NCI-H526 (cell line): ENCODE measurements at regions not wholly inside any gene's neighbourhood (a gene's known extent, or its start where the extent isn't known, plus 50 kb on each side); places are given as distances from the start of the nearest gene placed in this dataset.

ENCODE experiments used
- DNase-seq, 2 experiments: peaks; one replicate each; lab custom pipeline; 2025; lab: John Stamatoyannopoulos, UW

DNA sequence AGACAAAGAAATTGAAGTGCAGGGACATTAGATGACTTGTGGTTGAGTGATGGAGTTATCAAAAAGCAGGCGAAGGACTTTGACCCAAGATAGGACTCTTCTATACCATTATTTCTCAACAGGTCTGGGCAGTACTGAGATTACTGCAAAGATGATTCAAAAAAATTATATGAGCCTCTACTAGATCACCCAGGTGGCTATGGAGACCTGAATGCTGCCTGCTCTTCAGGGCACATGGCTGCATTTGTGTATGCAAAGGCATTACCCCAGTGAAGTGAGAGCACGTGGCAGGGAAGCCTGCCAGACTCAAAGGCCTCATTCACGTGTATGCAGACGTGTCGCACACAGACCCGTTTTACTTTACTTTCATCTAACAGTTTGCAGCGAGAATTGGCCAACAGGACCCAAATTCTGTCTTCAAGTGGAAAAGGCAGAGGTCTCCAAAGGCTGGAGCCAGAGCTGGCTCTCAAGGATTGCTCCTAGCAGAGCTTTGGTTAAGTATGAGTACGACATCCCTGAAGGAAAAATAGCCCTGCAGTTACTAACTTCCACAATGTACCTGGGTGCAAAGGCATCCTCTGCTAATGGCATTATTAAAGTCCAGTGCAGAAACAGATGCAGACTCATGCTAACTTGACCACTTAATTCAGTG lies 113.8 kb upstream of the ARMC2 start:
- peak; percentile 41 to 72 for DNase-seq

DNA sequence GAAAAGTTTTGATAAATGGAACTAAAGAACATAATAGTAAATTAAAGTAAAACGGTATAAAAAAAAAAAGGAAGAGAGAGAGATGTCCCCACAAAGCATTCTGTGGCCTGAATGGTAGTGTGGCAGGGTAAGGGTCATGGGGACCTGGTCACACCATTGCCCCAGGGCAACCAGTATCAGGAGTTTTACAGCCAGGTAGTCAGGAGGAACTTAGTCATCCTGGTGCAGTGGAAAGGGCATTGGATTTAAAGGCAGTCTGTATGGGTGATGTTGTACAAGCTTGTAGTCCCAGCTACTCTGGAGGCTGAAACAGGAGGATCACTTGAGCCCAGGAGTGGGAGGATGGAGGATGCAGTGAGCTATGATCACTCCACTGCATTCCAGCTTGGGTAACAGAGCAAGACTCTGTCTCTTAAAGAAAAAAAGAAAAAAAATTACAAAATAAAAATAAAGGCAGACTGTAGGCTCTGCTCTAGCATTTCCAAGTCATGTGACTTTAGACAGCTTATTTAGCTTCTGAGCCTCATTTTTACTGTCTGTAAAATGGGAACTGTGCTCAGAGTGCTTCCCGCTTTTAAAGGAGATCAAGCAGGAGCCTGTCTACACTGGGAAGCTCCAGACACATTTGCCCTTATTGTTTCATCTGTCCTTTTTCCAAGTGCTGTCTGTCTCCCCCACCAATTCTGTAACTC lies 112.8 kb upstream of the ARMC2 start:
- no peak for DNase-seq

DNA sequence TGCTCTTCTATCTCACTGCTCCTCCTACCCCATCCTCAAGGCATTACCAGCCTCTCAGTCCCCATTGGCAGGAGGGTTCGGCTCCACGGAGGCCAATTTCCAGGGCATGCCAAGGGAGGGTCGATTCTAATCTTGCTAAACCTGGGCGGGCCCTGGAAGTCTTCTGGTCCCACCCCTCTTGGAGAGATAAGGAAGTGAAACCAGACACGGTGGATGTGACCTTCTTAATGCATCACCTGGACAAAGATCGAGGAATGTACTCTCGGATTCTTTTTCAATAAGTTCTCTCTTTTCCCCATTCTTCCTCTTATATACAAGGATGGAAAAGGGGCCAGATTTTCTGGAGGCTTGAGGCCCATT lies 112.2 kb upstream of the ARMC2 start:
- no peak for DNase-seq

DNA sequence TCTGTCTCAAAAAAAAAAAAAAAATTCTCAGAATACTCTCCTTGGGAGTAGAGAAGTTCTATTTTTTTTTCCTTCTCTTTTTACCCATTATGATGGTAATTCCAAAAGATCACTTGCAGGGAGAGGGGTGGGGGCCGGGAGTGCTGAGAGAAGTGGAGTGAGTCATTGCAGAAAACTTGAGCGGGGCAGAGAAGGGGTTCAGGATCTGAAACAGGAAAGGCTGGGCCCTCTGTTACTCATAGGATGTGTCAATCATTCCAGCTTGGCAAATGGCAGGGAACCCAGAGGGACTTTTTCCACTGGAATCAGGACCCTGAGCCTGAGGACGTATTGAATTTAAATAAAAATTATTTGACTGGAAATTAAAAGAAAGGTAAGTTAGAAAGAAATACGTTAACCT lies 111.4 kb upstream of the ARMC2 start:
- DNase-seq: no peak

- DNase-seq: no peak
These were observed 110.4 kb upstream of the ARMC2 start for GRCh38 chr6:108737594-108738546.

DNA sequence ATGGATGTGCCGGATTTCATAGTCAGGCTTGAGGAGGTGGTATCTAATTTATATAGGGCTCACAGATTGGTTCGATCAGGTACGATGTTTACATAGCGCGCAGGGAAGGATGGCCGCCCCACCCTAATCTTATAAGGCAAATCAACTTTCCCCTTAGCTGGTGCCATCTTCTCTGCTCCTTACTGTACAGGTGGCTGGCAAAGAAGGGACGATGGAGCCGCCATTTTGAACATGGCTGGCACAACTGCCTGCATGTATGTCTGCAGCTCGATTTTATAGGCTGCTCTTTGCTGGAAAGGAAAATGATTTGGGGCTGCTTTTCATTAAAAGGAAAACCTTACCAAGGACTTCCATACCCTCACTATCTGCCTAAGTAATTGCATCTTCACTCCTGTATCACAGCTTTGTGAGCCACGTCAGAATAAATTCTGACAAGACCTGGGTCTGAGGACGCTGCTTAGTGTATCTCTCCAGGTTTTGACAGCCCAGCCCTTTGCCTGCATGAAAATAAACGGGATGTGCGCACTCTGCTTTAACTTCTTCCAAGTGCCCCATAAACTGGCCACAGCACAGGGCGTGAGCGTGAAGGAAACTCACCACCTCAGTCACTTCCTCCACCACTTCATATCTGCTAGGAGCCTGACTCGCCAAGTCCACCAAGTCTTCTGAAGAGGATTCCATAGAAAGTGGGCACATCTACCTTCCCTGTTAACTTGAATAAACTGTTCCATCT lies 109.4 kb upstream of the ARMC2 start:
- DNase-seq: no peak

GRCh38 chr6:108739496-108740330 lies 108.5 kb upstream of the ARMC2 start:
- peak; percentile 47 to 48 for DNase-seq

GRCh38 chr6:108741331-108741989 lies 106.8 kb upstream of the ARMC2 start:
- no peak for DNase-seq

GRCh38 chr6:108742041-108742440 lies 106.2 kb upstream of the ARMC2 start:
- DNase-seq: no peak

DNA sequence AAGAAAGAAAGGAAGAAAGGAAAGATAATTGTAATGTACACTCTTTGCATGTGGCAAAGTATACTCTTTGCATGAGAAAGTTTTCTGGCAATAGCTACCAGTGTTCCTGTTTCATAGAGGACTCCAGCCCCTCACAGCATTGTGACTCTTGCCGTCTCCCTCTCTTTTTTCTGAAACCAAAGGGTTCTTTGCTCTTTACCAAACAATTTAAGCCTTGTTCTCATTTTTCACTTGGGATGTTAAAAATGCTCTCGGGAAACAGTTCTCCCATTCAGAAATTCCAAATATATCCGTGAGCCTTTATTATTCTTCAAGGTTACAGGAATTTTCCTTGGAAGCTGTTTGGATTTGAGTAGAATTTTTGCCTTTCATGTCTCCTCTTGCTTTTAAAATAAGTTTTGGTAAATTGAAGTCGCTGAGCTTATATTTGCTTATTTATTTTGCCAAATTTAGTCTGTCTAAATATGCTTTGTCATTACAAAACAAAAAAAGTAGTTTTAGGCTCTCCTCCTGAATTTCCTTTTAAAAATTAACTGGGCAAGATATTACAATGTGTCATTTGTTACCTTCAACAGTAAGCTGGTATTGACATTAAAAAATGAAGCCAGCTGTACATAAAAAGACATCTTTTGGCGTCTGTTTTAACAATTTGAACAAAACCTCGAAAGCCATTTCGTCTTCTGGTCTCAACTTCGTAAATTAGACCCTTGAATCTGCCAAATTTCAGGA lies 103.8 kb upstream of the ARMC2 start:
- no peak for DNase-seq

DNA sequence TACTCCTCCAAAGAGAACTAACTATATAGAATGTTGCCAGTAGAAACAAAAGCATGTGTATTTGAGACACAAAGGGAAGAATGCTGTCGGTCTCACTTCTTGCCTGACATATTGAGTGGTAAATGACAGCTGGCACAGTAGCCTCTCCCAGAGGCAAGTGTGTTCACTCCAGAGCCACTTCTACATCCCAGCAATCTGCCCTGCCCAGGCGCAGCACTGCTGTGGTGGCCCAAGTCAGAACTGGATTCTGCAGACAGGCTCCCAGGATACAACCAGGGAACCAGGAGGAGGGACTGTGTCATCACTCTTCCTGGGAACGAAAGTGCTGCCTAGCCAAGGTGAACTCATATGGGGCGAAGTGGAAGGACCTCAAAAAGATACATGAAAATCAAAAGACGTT lies 103.2 kb upstream of the ARMC2 start:
- DNase-seq: no peak

DNA sequence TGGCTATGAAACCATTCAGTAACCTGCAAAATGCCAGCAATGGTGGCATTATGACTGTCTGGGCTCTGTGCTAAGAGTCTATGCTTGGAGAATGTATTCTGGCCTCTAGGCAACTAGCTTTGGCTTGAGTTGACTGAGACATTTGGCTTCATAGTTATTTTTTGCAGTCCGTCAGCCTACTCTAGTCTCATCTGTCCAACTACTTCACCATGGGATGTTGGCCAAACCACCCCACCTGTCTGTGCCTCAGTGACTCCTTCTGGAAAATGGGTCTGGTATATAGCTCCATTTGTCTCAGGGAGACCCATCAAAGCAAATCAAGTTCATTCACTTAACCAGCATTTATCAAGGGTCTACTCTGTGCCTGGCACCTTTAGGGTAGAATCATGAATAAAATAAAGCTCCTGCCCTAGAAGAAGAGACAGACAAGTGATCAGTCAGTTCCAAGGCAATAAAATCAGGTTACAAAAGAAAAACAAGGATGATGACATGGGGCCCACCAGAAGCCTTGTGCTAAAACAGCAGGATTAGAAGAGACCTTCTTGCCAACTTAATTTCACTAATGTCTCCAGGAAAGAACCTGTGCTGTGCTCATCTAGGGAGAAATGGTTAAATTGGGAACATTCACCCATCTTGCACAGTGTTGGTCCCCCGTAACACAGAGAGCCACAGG lies 102.4 kb upstream of the ARMC2 start:
- no peak for DNase-seq

DNA sequence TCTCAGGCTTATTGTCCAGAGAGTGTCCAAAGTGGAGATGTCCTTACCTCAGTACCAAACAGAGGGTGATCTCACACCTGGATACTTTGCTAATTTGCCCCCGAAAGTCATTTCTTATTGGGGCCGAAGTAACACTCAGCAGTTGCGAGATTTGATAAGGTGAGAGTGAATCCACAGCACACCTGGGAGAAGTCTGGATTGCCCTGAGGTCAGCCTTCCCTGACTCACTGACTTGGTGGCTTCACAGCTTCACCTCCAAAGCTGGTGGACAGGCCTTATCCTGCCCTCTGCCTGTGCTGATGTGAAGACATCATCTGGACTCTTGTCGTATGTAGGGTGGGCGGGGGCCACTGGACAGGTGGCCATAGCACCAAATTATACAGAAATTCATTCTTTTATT lies 101.9 kb upstream of the ARMC2 start:
- DNase-seq: no peak

GRCh38 chr6:108746836-108747575 lies 101.2 kb upstream of the ARMC2 start:
- no peak for DNase-seq

DNA sequence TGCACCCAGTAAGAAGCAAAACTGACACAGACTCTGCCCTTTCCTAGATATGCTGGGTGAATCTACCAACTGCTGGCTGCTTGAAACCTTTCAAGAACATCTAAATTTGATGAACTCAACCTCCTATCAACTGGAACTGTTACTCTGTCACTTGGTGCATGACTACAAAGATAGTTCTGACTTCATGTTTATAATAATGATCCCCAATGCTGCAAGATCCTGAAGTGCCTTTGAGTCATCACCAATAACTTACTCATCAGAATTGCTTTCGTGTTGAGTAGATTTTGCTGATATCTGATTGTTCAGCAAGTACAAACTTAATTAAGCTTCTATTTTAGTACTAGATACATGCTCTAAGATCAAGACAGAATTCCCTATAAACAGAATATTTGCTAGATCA lies 100.2 kb upstream of the ARMC2 start:
- no peak for DNase-seq

- no peak for DNase-seq
These were observed 99.3 kb upstream of the ARMC2 start for GRCh38 chr6:108748959-108749358.

DNA sequence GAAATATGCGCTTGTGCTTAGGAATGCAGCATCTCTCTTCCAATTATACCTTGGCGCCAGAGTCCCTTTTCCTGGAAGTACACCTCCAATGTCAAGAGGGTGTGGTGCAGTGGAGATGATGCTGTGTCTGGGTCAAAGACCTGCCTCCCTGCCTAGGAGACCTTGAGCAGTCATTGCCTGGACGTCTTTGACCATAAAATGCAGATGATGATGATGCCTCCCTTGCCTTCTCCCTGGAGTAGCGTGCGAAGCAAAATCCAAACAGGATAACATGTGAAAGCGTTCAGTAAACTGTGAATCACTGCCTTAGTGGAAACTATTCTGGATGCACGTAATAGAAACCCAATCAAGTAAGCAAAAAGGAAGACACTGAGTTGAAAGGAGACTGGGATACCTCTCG lies 97.4 kb upstream of the ARMC2 start:
- DNase-seq: no peak

GRCh38 chr6:108751282-108751681 lies 96.9 kb upstream of the ARMC2 start:
- no peak for DNase-seq
